HepG2 (cell line): ENCODE measurements at regions not wholly inside any gene's neighbourhood (a gene's known extent, or its start where the extent isn't known, plus 50 kb on each side); places are given as distances from the start of the nearest gene placed in this dataset.

Experiments
- ATAC-seq: fragments of 200-7000 bp; cut with Tn5 transposase; 3 replicates; pipeline ENCODE4 v1.9.1; 2020; ENCODE audit warnings: mild to moderate bottlenecking, moderate library complexity
- BruUV-seq: library from RNA; stranded (reverse); fragments of 400-500 nt; replicated peaks from 2 replicates; lab custom pipeline; 2021; lab: Mats Ljungman, UMichigan
- CTCF ChIA-PET: fragments of 300-600 bp; formaldehyde crosslinking; extraction: SDS; loops from one replicate; lab custom pipeline; 2021; ENCODE audit warnings: low total read pairs, inconsistent platforms, low intra/inter-chr PET ratio; lab: Yijun Ruan, JAX
- POLR2A ChIA-PET: fragments of 350-600 bp; sonication (Branson Sonifier 250); formaldehyde crosslinking; loops from one replicate; lab custom pipeline; 2020; ENCODE audit warnings: antibody characterized with exemption, inconsistent platforms; lab: Yijun Ruan, JAX
- DNase-seq: peaks from one replicate; pipeline ENCODE4 v3.0.0-alpha.2; 2015; ENCODE audit warnings: low spot score
- FAIRE-seq: peaks from 3 replicates; lab custom pipeline; 2011; peaks lifted over from hg19 to GRCh38; lab: Jason Lieb, UNC
- H2AFZ ChIP-seq: one replicate; pipeline ENCODE4 v1.6.1; 2011; ENCODE audit warnings: low read length, inconsistent platforms
- H3K27ac ChIP-seq: fragments of 300-600 bp; 3 replicates; pipeline ENCODE4 v1.8.0; 2011; ENCODE audit warnings: mixed run types, mild to moderate bottlenecking, mixed read lengths, low read length, inconsistent platforms; ENCODE audit not compliant: insufficient read depth; ENCODE audit errors: extremely low read length
- H3K27me3 ChIP-seq, 2 experiments: fragments of 200-600 bp in 1 of 2; 2 replicates in 1 of 2; 3 replicates in 1 of 2; pipeline versions ENCODE4 v1.6.0 to v1.8.0; 2011; ENCODE audit warnings: low read length in 2 of 2, mild to moderate bottlenecking in 2 of 2, moderate library complexity in 2 of 2, inconsistent platforms in 1 of 2; ENCODE audit not compliant: insufficient read depth in 2 of 2, control insufficient read depth in 1 of 2
- H3K36me3 ChIP-seq, 2 experiments: fragments of 200-600 bp in 1 of 2; replicated peaks in 1 of 2; 2 replicates in 1 of 2; 3 replicates in 1 of 2; pipeline versions ENCODE4 v1.5.1 to v1.8.0; 2011; ENCODE audit warnings: low read length in 2 of 2, inconsistent platforms in 1 of 2; ENCODE audit not compliant: insufficient read depth in 2 of 2, control insufficient read depth in 1 of 2
- H3K4me1 ChIP-seq: 2 replicates; pipeline ENCODE4 v1.5.1; 2012; ENCODE audit warnings: low read length, inconsistent platforms; ENCODE audit not compliant: insufficient read depth
- H3K4me2 ChIP-seq: 2 replicates; pipeline ENCODE4 v1.6.0; 2011; ENCODE audit warnings: low read depth, low read length, inconsistent platforms
- H3K4me3 ChIP-seq, 3 experiments: fragments of 200-600 bp in 1 of 3; sonication (generic), shearing (Covaris generic) in 1 of 3; replicated peaks in 1 of 3; 2 replicates each; pipeline ENCODE4 v1.5.1; 2011 to 2016; ENCODE audit warnings: low read length in 3 of 3, inconsistent platforms in 2 of 3, low read depth in 2 of 3, mild to moderate bottlenecking in 2 of 3, control low read depth in 1 of 3, mixed read lengths in 1 of 3; ENCODE audit not compliant: insufficient read depth in 1 of 3
- H3K79me2 ChIP-seq: one replicate; pipeline ENCODE4 v1.6.1; 2011; ENCODE audit warnings: low read length, inconsistent platforms; ENCODE audit not compliant: insufficient read depth
- H3K9ac ChIP-seq: 2 replicates; pipeline ENCODE4 v1.6.0; 2011; ENCODE audit warnings: mild to moderate bottlenecking, low read depth, low read length, inconsistent platforms; ENCODE audit not compliant: insufficient read depth
- H3K9me3 ChIP-seq: 2 replicates; pipeline ENCODE4 v1.5.1; 2012; ENCODE audit warnings: mild to moderate bottlenecking, low read length
- H4K20me1 ChIP-seq: 2 replicates; pipeline ENCODE4 v1.6.0; 2011; ENCODE audit warnings: inconsistent platforms, mild to moderate bottlenecking, low read length, moderate library complexity; ENCODE audit not compliant: insufficient read depth
- ARID2 ChIP-seq: sonication (generic); formaldehyde crosslinking; IDR thresholded peaks from 2 replicates; pipeline ENCODE4 v1.8.1; 2022; ENCODE audit warnings: mild to moderate bottlenecking, missing genetic modification reagents, borderline replicate concordance
- ARNT2 ChIP-seq: sonication (generic); formaldehyde crosslinking; IDR thresholded peaks from 2 replicates; pipeline ENCODE4 v1.8.0; 2022; ENCODE audit warnings: mild to moderate bottlenecking, low read depth, missing genetic modification reagents, moderate library complexity
- CBX1 ChIP-seq: IDR thresholded peaks from one replicate; pipeline ENCODE4 v1.6.1; 2016; ENCODE audit warnings: antibody characterized with exemption, low read depth
- EP300 ChIP-seq, 3 experiments: sonication (generic) in 1 of 3; formaldehyde crosslinking in 1 of 3; IDR thresholded peaks; 2 replicates each; pipeline versions ENCODE4 v1.5.1 to v1.6.1; 2011 to 2020; ENCODE audit warnings: low read depth in 2 of 3, low read length in 2 of 3, borderline replicate concordance in 1 of 3, improper control_type of control experiment in 1 of 3, mild to moderate bottlenecking in 1 of 3, missing genetic modification reagents in 1 of 3, moderate library complexity in 1 of 3
- KDM2A ChIP-seq: sonication (generic); formaldehyde crosslinking; IDR thresholded peaks from 2 replicates; pipeline ENCODE4 v1.4.0; 2020; ENCODE audit warnings: low read depth, missing genetic modification reagents, borderline replicate concordance
- NRL ChIP-seq: sonication (generic); formaldehyde crosslinking; IDR thresholded peaks from 2 replicates; pipeline ENCODE4 v1.5.0; 2020; ENCODE audit warnings: missing genetic modification reagents, mild to moderate bottlenecking, moderate library complexity, borderline replicate concordance
- SCMH1 ChIP-seq: sonication (generic); formaldehyde crosslinking; IDR thresholded peaks from 2 replicates; pipeline ENCODE4 v1.9.0; 2021; ENCODE audit warnings: missing genetic modification reagents, mild to moderate bottlenecking, borderline replicate concordance
- SMC3 ChIP-seq: IDR thresholded peaks from 2 replicates; pipeline ENCODE4 v1.6.1; 2011; ENCODE audit warnings: low read length, improper control_type of control experiment
- SNAPC2 ChIP-seq: sonication (generic); formaldehyde crosslinking; IDR thresholded peaks from 2 replicates; pipeline ENCODE4 v1.8.1; 2022; ENCODE audit warnings: mild to moderate bottlenecking, missing genetic modification reagents
- ZNF235 ChIP-seq: sonication (generic); formaldehyde crosslinking; IDR thresholded peaks from 2 replicates; pipeline ENCODE4 v1.8.1; 2023; ENCODE audit warnings: mild to moderate bottlenecking, missing genetic modification reagents, borderline replicate concordance
- ZNF616 ChIP-seq: sonication (generic); formaldehyde crosslinking; IDR thresholded peaks from 2 replicates; pipeline ENCODE4 v1.5.0; 2020; ENCODE audit warnings: low read depth, mild to moderate bottlenecking, missing genetic modification reagents
- ZNF790 ChIP-seq: sonication (generic); formaldehyde crosslinking; IDR thresholded peaks from 2 replicates; pipeline ENCODE4 v1.8.0; 2022; ENCODE audit warnings: missing genetic modification reagents, mild to moderate bottlenecking, borderline replicate concordance
- ZSCAN20 ChIP-seq: sonication (generic); formaldehyde crosslinking; IDR thresholded peaks from 2 replicates; pipeline ENCODE4 v1.4.0; 2020; ENCODE audit warnings: missing genetic modification reagents, mild to moderate bottlenecking, borderline replicate concordance
- WGBS: methylation state at CpG from one replicate; pipeline ENCODE4 v1.1.6; 2017; ENCODE audit warnings: low lambda C conversion rate; 5-methylcytosine and 5-hydroxymethylcytosine counted together
- in situ Hi-C: cut with HindIII; loops from 2 replicates; pipeline ENCODE4 v1.10.0; 2017; ENCODE audit warnings: low pct_unique_long_range_greater_than_20kb; ENCODE audit not compliant: extremely low pct_ligation_motif_present
- intact Hi-C: fragments of 100-400 bp; cut with micrococcal nuclease; formaldehyde crosslinking; loops from one replicate; pipeline ENCODE4 v1.10.0; 2022; ENCODE audit not compliant: unreplicated experiment

- H3K9me3 ChIP-seq = no peaks in the 10 kb centered on the region
- no peaks in the 10 kb centered on the region for H3K27me3 ChIP-seq
- no peaks in the 10 kb centered on the region for H3K79me2 ChIP-seq
- H3K9ac ChIP-seq = no peak overlapping the region
- no peak overlapping the region for H3K4me3 ChIP-seq
- in situ Hi-C loops = no loop called here
- POLR2A ChIA-PET = no interaction called here
- H3K4me2 ChIP-seq = no peak overlapping the region
- intact Hi-C loops = no loop called here
- BruUV-seq = no TSS peak
- DNase-seq (no peak), FAIRE-seq (no peak), ATAC-seq (no peak)
- no peaks in the 10 kb centered on the region for H3K36me3 ChIP-seq
- TF ChIP-seq NRL (CRISPR knock-in tag) (no peak), ARID2 (CRISPR knock-in tag) (no peak), ARNT2 (CRISPR knock-in tag) (no peak), SCMH1 (CRISPR knock-in tag) (no peak), ZSCAN20 (CRISPR knock-in tag) (no peak), KDM2A (CRISPR knock-in tag) (no peak), ZNF616 (CRISPR knock-in tag) (no peak), CBX1 (no peak), SMC3 (no peak), ZNF790 (CRISPR knock-in tag) (no peak), SNAPC2 (no peak), EP300 (IDR thresholded peaks at IDR 0.05; ENCODE audit: low read depth in 2 of 2, low read length in 2 of 2) (no peak), EP300 (CRISPR knock-in tag; IDR thresholded peaks at IDR 0.05; ENCODE audit: borderline replicate concordance) (no peak), ZNF235 (no peak)
- 28% methylated on average over 8 of the region's 8 CpGs for WGBS
- CTCF ChIA-PET = no interaction called here
- no peaks in the 10 kb centered on the region for H4K20me1 ChIP-seq
- H3K4me1 ChIP-seq = no peaks in the 10 kb centered on the region
- no peak overlapping the region for H2AFZ ChIP-seq
- H3K27ac ChIP-seq = no peak overlapping the region
These were observed 1210.4 kb upstream of the ACVR2A start for GRCh38 chr2:146634230-146635097.
